ENCODE measurements at regions not wholly inside any gene's neighbourhood (a gene's known extent, or its start where the extent isn't known, plus 50 kb on each side); places are given as distances from the start of the nearest gene placed in this dataset.

GRCh38 chr12:18899162-18899561, 161.2 kb downstream of the CAPZA3 start:
- Histone ChIP-seq H3K9ac (ENCODE audit: low read depth, low read length) (no peak overlapping the region), H3K36me3 (ENCODE audit: insufficient read depth, low read length) (no peaks in the 10 kb centered on the region), H3K4me1 (ENCODE audit: insufficient read depth, low read length) (peaks cover 12% of the 10 kb centered on the region), H3K9me3 (ENCODE audit: control insufficient read depth, insufficient read depth, low read length) (no peaks in the 10 kb centered on the region)

- H3K4me1 ChIP-seq (ENCODE audit: insufficient read depth, low read length): peaks cover 12% of the 10 kb centered on the region
- no peaks in the 10 kb centered on the region for H3K9me3 ChIP-seq (ENCODE audit: control insufficient read depth, insufficient read depth, low read length)
- H3K36me3 ChIP-seq (ENCODE audit: insufficient read depth, low read length): no peaks in the 10 kb centered on the region
- no peak overlapping the region for H3K9ac ChIP-seq (ENCODE audit: low read depth, low read length)
These were observed 161.9 kb downstream of the CAPZA3 start for GRCh38 chr12:18899678-18900317.

GRCh38 chr12:18905134-18905533, 167.2 kb downstream of the CAPZA3 start:
- no peaks in the 10 kb centered on the region for H3K4me1 ChIP-seq (ENCODE audit: insufficient read depth, low read length)
- H3K9me3 ChIP-seq (ENCODE audit: control insufficient read depth, insufficient read depth, low read length): no peaks in the 10 kb centered on the region
- H3K36me3 ChIP-seq (ENCODE audit: insufficient read depth, low read length): no peaks in the 10 kb centered on the region
- no peak overlapping the region for H3K9ac ChIP-seq (ENCODE audit: low read depth, low read length)

- no peak overlapping the region for H3K9ac ChIP-seq (ENCODE audit: low read depth, low read length)
- no peaks in the 10 kb centered on the region for H3K9me3 ChIP-seq (ENCODE audit: control insufficient read depth, insufficient read depth, low read length)
- H3K36me3 ChIP-seq (ENCODE audit: insufficient read depth, low read length): no peaks in the 10 kb centered on the region
- no peaks in the 10 kb centered on the region for H3K4me1 ChIP-seq (ENCODE audit: insufficient read depth, low read length)
These were observed 168.5 kb downstream of the CAPZA3 start for GRCh38 chr12:18906395-18906794.

GRCh38 chr12:18907127-18907526, 169.2 kb downstream of the CAPZA3 start:
- H3K9ac ChIP-seq (ENCODE audit: low read depth, low read length): no peak overlapping the region
- no peaks in the 10 kb centered on the region for H3K36me3 ChIP-seq (ENCODE audit: insufficient read depth, low read length)
- no peaks in the 10 kb centered on the region for H3K9me3 ChIP-seq (ENCODE audit: control insufficient read depth, insufficient read depth, low read length)
- H3K4me1 ChIP-seq (ENCODE audit: insufficient read depth, low read length): no peaks in the 10 kb centered on the region

GRCh38 chr12:18907728-18908127, 169.8 kb downstream of the CAPZA3 start:
- no peak overlapping the region for H3K9ac ChIP-seq (ENCODE audit: low read depth, low read length)

GRCh38 chr12:18908191-18908590, 170.3 kb downstream of the CAPZA3 start:
- H3K9me3 ChIP-seq (ENCODE audit: control insufficient read depth, insufficient read depth, low read length): no peaks in the 10 kb centered on the region
- H3K4me1 ChIP-seq (ENCODE audit: insufficient read depth, low read length): no peaks in the 10 kb centered on the region
- H3K36me3 ChIP-seq (ENCODE audit: insufficient read depth, low read length): no peaks in the 10 kb centered on the region
- H3K9ac ChIP-seq (ENCODE audit: low read depth, low read length): no peak overlapping the region

More at GRCh38 chr12:18907728-18908127, 169.8 kb downstream of the CAPZA3 start:
- no peaks in the 10 kb centered on the region for H3K36me3 ChIP-seq (ENCODE audit: insufficient read depth, low read length)
- H3K9me3 ChIP-seq (ENCODE audit: control insufficient read depth, insufficient read depth, low read length): no peaks in the 10 kb centered on the region
- H3K4me1 ChIP-seq (ENCODE audit: insufficient read depth, low read length): no peaks in the 10 kb centered on the region

- Histone ChIP-seq H3K9me3 (ENCODE audit: control insufficient read depth, insufficient read depth, low read length) (no peaks in the 10 kb centered on the region), H3K9ac (ENCODE audit: low read depth, low read length) (no peak overlapping the region), H3K4me1 (ENCODE audit: insufficient read depth, low read length) (peaks cover 7% of the 10 kb centered on the region; the same call in 1 of the 2 replicates), H3K36me3 (ENCODE audit: insufficient read depth, low read length) (no peaks in the 10 kb centered on the region)
These were observed 182.1 kb downstream of the CAPZA3 start for GRCh38 chr12:18919871-18920511.

GRCh38 chr12:18922851-18923250, 184.9 kb downstream of the CAPZA3 start:
- Histone ChIP-seq H3K36me3 (ENCODE audit: insufficient read depth, low read length) (no peaks in the 10 kb centered on the region), H3K9ac (ENCODE audit: low read depth, low read length) (no peak overlapping the region), H3K4me1 (ENCODE audit: insufficient read depth, low read length) (no peaks in the 10 kb centered on the region), H3K9me3 (ENCODE audit: control insufficient read depth, insufficient read depth, low read length) (no peaks in the 10 kb centered on the region)

- no peaks in the 10 kb centered on the region for H3K36me3 ChIP-seq (ENCODE audit: insufficient read depth, low read length)
- H3K9me3 ChIP-seq (ENCODE audit: control insufficient read depth, insufficient read depth, low read length): no peaks in the 10 kb centered on the region
- H3K4me1 ChIP-seq (ENCODE audit: insufficient read depth, low read length): no peaks in the 10 kb centered on the region
- H3K9ac ChIP-seq (ENCODE audit: low read depth, low read length): no peak overlapping the region
These were observed 185.8 kb downstream of the CAPZA3 start for GRCh38 chr12:18923721-18924120.

GRCh38 chr12:18926188-18926587, 188.3 kb downstream of the CAPZA3 start:
- Histone ChIP-seq H3K4me1 (ENCODE audit: insufficient read depth, low read length) (no peaks in the 10 kb centered on the region), H3K36me3 (ENCODE audit: insufficient read depth, low read length) (no peaks in the 10 kb centered on the region), H3K9me3 (ENCODE audit: control insufficient read depth, insufficient read depth, low read length) (peaks cover 7% of the 10 kb centered on the region), H3K9ac (ENCODE audit: low read depth, low read length) (no peak overlapping the region)

- Histone ChIP-seq H3K9me3 (ENCODE audit: control insufficient read depth, insufficient read depth, low read length) (peaks cover 7% of the 10 kb centered on the region), H3K36me3 (ENCODE audit: insufficient read depth, low read length) (no peaks in the 10 kb centered on the region), H3K4me1 (ENCODE audit: insufficient read depth, low read length) (0 out of 2 replicates have a peak, but pooled peaks cover 8% of the 10 kb centered on the region), H3K9ac (ENCODE audit: low read depth, low read length) (no peak overlapping the region)
These were observed 194.3 kb downstream of the CAPZA3 start for GRCh38 chr12:18932211-18932610.

- Histone ChIP-seq H3K36me3 (ENCODE audit: insufficient read depth, low read length) (no peaks in the 10 kb centered on the region), H3K9ac (ENCODE audit: low read depth, low read length) (no peak overlapping the region), H3K9me3 (ENCODE audit: control insufficient read depth, insufficient read depth, low read length) (peaks cover 7% of the 10 kb centered on the region), H3K4me1 (ENCODE audit: insufficient read depth, low read length) (0 out of 2 replicates have a peak, but pooled peaks cover 8% of the 10 kb centered on the region)
These were observed 194.8 kb downstream of the CAPZA3 start for GRCh38 chr12:18932715-18933114.

GRCh38 chr12:18935371-18935965, 194.1 kb upstream of the PLEKHA5 start:
- peaks cover 8% of the 10 kb centered on the region; the same call in 1 of the 2 replicates for H3K4me1 ChIP-seq (ENCODE audit: insufficient read depth, low read length)
- no peaks in the 10 kb centered on the region; the same call in 1 of the 2 replicates for H3K9me3 ChIP-seq (ENCODE audit: control insufficient read depth, insufficient read depth, low read length)
- H3K36me3 ChIP-seq (ENCODE audit: insufficient read depth, low read length): no peaks in the 10 kb centered on the region
- H3K9ac ChIP-seq (ENCODE audit: low read depth, low read length): no peak overlapping the region

- H3K4me1 ChIP-seq (ENCODE audit: insufficient read depth, low read length): peaks cover 8% of the 10 kb centered on the region; the same call in 1 of the 2 replicates
- no peaks in the 10 kb centered on the region for H3K36me3 ChIP-seq (ENCODE audit: insufficient read depth, low read length)
- H3K9me3 ChIP-seq (ENCODE audit: control insufficient read depth, insufficient read depth, low read length): no peaks in the 10 kb centered on the region
- H3K9ac ChIP-seq (ENCODE audit: low read depth, low read length): no peak overlapping the region
These were observed 190.5 kb upstream of the PLEKHA5 start for GRCh38 chr12:18939051-18939450.
